ENCODE measurements at regions not wholly inside any gene's neighbourhood (a gene's known extent, or its start where the extent isn't known, plus 50 kb on each side); places are given as distances from the start of the nearest gene placed in this dataset.

GRCh38 chr2:180419212-180419611 lies 412.1 kb upstream of the CWC22 start:
- H3K4me3 ChIP-seq (ENCODE audit: low read depth, low read length), result no peak overlapping the region
- no peak for TF ChIP-seq CTCF (IDR thresholded peaks at IDR 0.05; ENCODE audit: low read depth, low read length, missing control alignments)
- H3K27me3 ChIP-seq (replicated peaks), result no peaks in the 10 kb centered on the region
- in situ Hi-C loops (cut with HindIII; ENCODE audit: low pct_ligation_motif_present, low sequenced_read_pairs), result no loop called here
- no peak for DNase-seq
- no peak overlapping the region for H3K27ac ChIP-seq
- H3K36me3 ChIP-seq (replicated peaks), result no peaks in the 10 kb centered on the region

GRCh38 chr2:180416627-180417026 lies 409.5 kb upstream of the CWC22 start:
- no peak for TF ChIP-seq CTCF (IDR thresholded peaks at IDR 0.05; ENCODE audit: low read depth, low read length, missing control alignments)
- in situ Hi-C loops (cut with HindIII; ENCODE audit: low pct_ligation_motif_present, low sequenced_read_pairs), result no loop called here
- DNase-seq, result no peak
- Histone ChIP-seq H3K4me3 (ENCODE audit: low read depth, low read length) (no peak overlapping the region), H3K27me3 (replicated peaks) (no peaks in the 10 kb centered on the region), H3K27ac (no peak overlapping the region), H3K36me3 (replicated peaks) (no peaks in the 10 kb centered on the region)

GRCh38 chr2:180413336-180413735 lies 406.2 kb upstream of the CWC22 start:
- DNase-seq, result no peak
- in situ Hi-C loops (cut with HindIII; ENCODE audit: low pct_ligation_motif_present, low sequenced_read_pairs), result no loop called here
- Histone ChIP-seq H3K36me3 (replicated peaks) (no peaks in the 10 kb centered on the region), H3K27ac (no peak overlapping the region), H3K4me3 (ENCODE audit: low read depth, low read length) (no peak overlapping the region), H3K27me3 (replicated peaks) (no peaks in the 10 kb centered on the region)
- no peak for TF ChIP-seq CTCF (IDR thresholded peaks at IDR 0.05; ENCODE audit: low read depth, low read length, missing control alignments)

DNA sequence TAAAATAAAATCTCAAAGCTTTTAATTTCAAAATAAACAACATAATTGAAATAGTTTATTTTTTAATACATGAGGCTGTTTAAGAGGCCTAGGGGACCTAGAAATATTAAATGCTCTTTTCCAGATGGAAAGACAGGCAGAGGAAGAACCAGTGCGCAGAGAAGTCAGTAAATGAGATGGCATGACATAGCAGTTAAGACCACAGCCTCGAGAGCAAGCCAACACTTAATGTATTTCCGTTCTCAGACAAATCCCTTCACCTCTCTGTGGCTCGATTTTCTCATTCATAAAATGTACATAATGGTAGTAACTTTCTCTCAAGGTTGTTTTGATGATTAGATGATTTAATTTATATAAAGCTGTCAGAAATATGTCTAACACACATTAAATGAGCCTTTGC lies 405.1 kb upstream of the CWC22 start:
- Histone ChIP-seq H3K27me3 (replicated peaks) (no peaks in the 10 kb centered on the region), H3K36me3 (replicated peaks) (no peaks in the 10 kb centered on the region), H3K4me3 (ENCODE audit: low read depth, low read length) (no peak overlapping the region), H3K27ac (no peak overlapping the region)
- no peak for TF ChIP-seq CTCF (IDR thresholded peaks at IDR 0.05; ENCODE audit: low read depth, low read length, missing control alignments)
- in situ Hi-C loops (cut with HindIII; ENCODE audit: low pct_ligation_motif_present, low sequenced_read_pairs), result no loop called here
- no peak for DNase-seq

GRCh38 chr2:180411661-180412060 lies 404.6 kb upstream of the CWC22 start:
- in situ Hi-C loops (cut with HindIII; ENCODE audit: low pct_ligation_motif_present, low sequenced_read_pairs), result no loop called here
- Histone ChIP-seq H3K27me3 (replicated peaks) (no peaks in the 10 kb centered on the region), H3K36me3 (replicated peaks) (no peaks in the 10 kb centered on the region), H3K27ac (no peak overlapping the region), H3K4me3 (ENCODE audit: low read depth, low read length) (no peak overlapping the region)
- DNase-seq, result no peak
- TF ChIP-seq CTCF (IDR thresholded peaks at IDR 0.05; ENCODE audit: low read depth, low read length, missing control alignments), result no peak

DNA sequence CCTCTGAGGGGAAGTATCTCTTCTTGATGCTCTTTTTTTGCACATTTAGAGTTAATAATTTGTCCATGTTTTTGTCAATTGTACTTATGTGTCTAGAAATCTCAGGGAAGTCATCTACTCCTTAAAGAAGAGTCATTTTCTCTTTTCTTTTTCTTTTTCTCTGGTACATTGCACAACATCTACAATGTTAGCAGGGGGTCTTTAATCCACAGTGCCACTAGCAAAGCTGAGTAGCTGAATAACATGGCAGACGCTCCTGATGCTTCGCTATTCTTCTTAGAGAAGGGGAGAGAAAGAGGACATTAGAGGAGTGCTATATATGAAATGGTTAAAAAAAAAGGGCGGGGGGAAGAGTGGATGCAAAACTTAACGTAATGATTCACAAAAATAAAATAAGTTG lies 399.6 kb upstream of the CWC22 start:
- Histone ChIP-seq H3K4me3 (ENCODE audit: low read depth, low read length) (no peak overlapping the region), H3K27me3 (replicated peaks) (no peaks in the 10 kb centered on the region), H3K36me3 (replicated peaks) (no peaks in the 10 kb centered on the region), H3K27ac (no peak overlapping the region)
- TF ChIP-seq CTCF (IDR thresholded peaks at IDR 0.05; ENCODE audit: low read depth, low read length, missing control alignments), result no peak
- in situ Hi-C loops (cut with HindIII; ENCODE audit: low pct_ligation_motif_present, low sequenced_read_pairs), result no loop called here
- DNase-seq, result no peak

Data from brain microvascular endothelial cell (primary cell).